Liver (tissue), 8 donors: ENCODE measurements at regions not wholly inside any gene's neighbourhood (a gene's known extent, or its start where the extent isn't known, plus 50 kb on each side); places are given as distances from the start of the nearest gene placed in this dataset.
A peak's percentile ranks its signal among the peaks of the same experiment; 100 is the strongest.

ENCODE experiments used
- DNase-seq: peaks from one replicate; pipeline ENCODE4 v3.0.0-alpha.2; 2017; ENCODE audit warnings: low spot score
- H3K27ac ChIP-seq, 2 donors: one replicate each; pipeline ENCODE4 v1.7.0; 2013; ENCODE audit warnings: inconsistent platforms in 2 of 2, low read length in 2 of 2, control low read depth in 1 of 2, low read depth in 1 of 2, mild to moderate bottlenecking in 1 of 2
- H3K27me3 ChIP-seq, 4 donors: one replicate each; pipeline versions ENCODE4 v1.6.1 to v1.7.0; 2013; ENCODE audit warnings: low read length in 3 of 4, inconsistent platforms in 1 of 4, mild to moderate bottlenecking in 1 of 4, moderate library complexity in 1 of 4; ENCODE audit not compliant: control insufficient read depth in 4 of 4, insufficient read depth in 4 of 4
- H3K36me3 ChIP-seq, 4 donors: one replicate each; pipeline versions ENCODE4 v1.6.1 to v1.7.0; 2013; ENCODE audit warnings: low read length in 3 of 4, mild to moderate bottlenecking in 3 of 4, low read depth in 1 of 4, moderate library complexity in 1 of 4; ENCODE audit not compliant: control insufficient read depth in 4 of 4, insufficient read depth in 3 of 4
- H3K4me1 ChIP-seq, 4 donors: one replicate each; pipeline versions ENCODE4 v1.6.1 to v1.7.0; 2013; ENCODE audit warnings: low read length in 3 of 4, mild to moderate bottlenecking in 3 of 4, moderate library complexity in 1 of 4; ENCODE audit not compliant: control insufficient read depth in 4 of 4, insufficient read depth in 4 of 4
- H3K4me3 ChIP-seq, 3 donors: one replicate each; pipeline versions ENCODE4 v1.6.1 to v1.7.0; 2013; ENCODE audit warnings: low read length in 3 of 3, control low read depth in 1 of 3, low read depth in 1 of 3, mild to moderate bottlenecking in 1 of 3
- H3K9ac ChIP-seq, 2 donors: one replicate each; pipeline ENCODE4 v1.7.0; 2013; ENCODE audit warnings: low read length in 2 of 2, mild to moderate bottlenecking in 2 of 2, moderate library complexity in 2 of 2, control low read depth in 1 of 2, low read depth in 1 of 2
- H3K9me3 ChIP-seq, 4 donors: one replicate each; pipeline versions ENCODE4 v1.6.1 to v1.7.0; 2013; ENCODE audit warnings: low read length in 3 of 4; ENCODE audit not compliant: control insufficient read depth in 4 of 4
- ATF3 ChIP-seq: IDR thresholded peaks from 2 replicates; pipeline ENCODE4 v1.6.1; 2016; ENCODE audit warnings: antibody characterized with exemption
- CTCF ChIP-seq: fragments of 150-350 bp; IDR thresholded peaks from 2 replicates; pipeline ENCODE4 v1.5.1; 2017; ENCODE audit warnings: improper control_type of control experiment, low read depth, low read length; ENCODE audit not compliant: missing input control
- EGR1 ChIP-seq, 2 donors: IDR thresholded peaks; 2 replicates each; pipeline ENCODE4 v1.6.1; 2016 to 2018; ENCODE audit warnings: antibody characterized with exemption in 2 of 2, low read depth in 2 of 2
- FOXA1 ChIP-seq: IDR thresholded peaks from 2 replicates; pipeline ENCODE4 v1.6.1; 2016; ENCODE audit warnings: antibody characterized with exemption
- FOXA2 ChIP-seq: IDR thresholded peaks from 2 replicates; pipeline ENCODE4 v1.6.1; 2016; ENCODE audit warnings: antibody characterized with exemption
- GABPA ChIP-seq, 2 donors: IDR thresholded peaks in 1 of 2; conservative IDR thresholded peaks in 1 of 2; 2 replicates each; pipeline ENCODE4 v1.6.1; 2016; ENCODE audit warnings: antibody characterized with exemption in 2 of 2, mild to moderate bottlenecking in 1 of 2, moderate library complexity in 1 of 2
- HNF4A ChIP-seq, 2 donors: conservative IDR thresholded peaks; 2 replicates each; pipeline ENCODE4 v1.6.1; 2016; ENCODE audit warnings: antibody characterized with exemption in 2 of 2, mild to moderate bottlenecking in 2 of 2
- HNF4G ChIP-seq: IDR thresholded peaks from 2 replicates; pipeline ENCODE4 v1.6.1; 2016; ENCODE audit warnings: antibody characterized with exemption
- JUND ChIP-seq, 2 donors: IDR thresholded peaks; 2 replicates each; pipeline ENCODE4 v1.6.1; 2016; ENCODE audit warnings: antibody characterized with exemption in 2 of 2
- MAX ChIP-seq: IDR thresholded peaks from 2 replicates; pipeline ENCODE4 v1.6.1; 2016; ENCODE audit warnings: antibody characterized with exemption
- NR2F2 ChIP-seq: IDR thresholded peaks from 2 replicates; pipeline ENCODE4 v1.6.1; 2016; ENCODE audit warnings: antibody characterized with exemption
- RAD21 ChIP-seq, 2 donors: IDR thresholded peaks; 2 replicates each; pipeline ENCODE4 v1.6.1; 2016; ENCODE audit warnings: antibody characterized with exemption in 2 of 2, mild to moderate bottlenecking in 2 of 2
- REST ChIP-seq: IDR thresholded peaks from 2 replicates; pipeline ENCODE4 v1.6.1; 2016; ENCODE audit warnings: antibody characterized with exemption, mild to moderate bottlenecking
- SP1 ChIP-seq: IDR thresholded peaks from 2 replicates; pipeline ENCODE4 v1.6.1; 2018; ENCODE audit warnings: antibody characterized with exemption, mild to moderate bottlenecking
- TAF1 ChIP-seq: conservative IDR thresholded peaks from 2 replicates; pipeline ENCODE4 v1.6.1; 2016; ENCODE audit warnings: antibody characterized with exemption, mild to moderate bottlenecking
- YY1 ChIP-seq: IDR thresholded peaks from 2 replicates; pipeline ENCODE4 v1.6.1; 2016; ENCODE audit warnings: antibody characterized with exemption, mild to moderate bottlenecking
- ZBTB33 ChIP-seq: IDR thresholded peaks from 2 replicates; pipeline ENCODE4 v1.6.1; 2016; ENCODE audit warnings: antibody characterized with exemption
- WGBS: extraction: QIAGEN DNeasy Blood & Tissue Kit; methylation state at CpG from one replicate; pipeline ENCODE4 v1.1.7; 2013; 5-methylcytosine and 5-hydroxymethylcytosine counted together
- donor health status: healthy.
- donor health status: healthy.
- donor health status: healthy.
- donor health status: healthy.
- donor health status: healthy.

GRCh38 chr1:199970125-199970524 lies 57.4 kb upstream of the NR5A2 start:
- Histone ChIP-seq H3K27ac (no peak overlapping the region), H3K4me1 (no peaks in the 10 kb centered on the region), H3K27me3 (no peaks in the 10 kb centered on the region), H3K36me3 (no peaks in the 10 kb centered on the region), H3K4me3 (no peak overlapping the region), H3K9me3 (no peaks in the 10 kb centered on the region), H3K9ac (no peak overlapping the region)
- no peak for DNase-seq
- WGBS = 89% methylated on average over 1 of the region's 1 CpG
- TF ChIP-seq GABPA (IDR thresholded peaks at IDR 0.05 in 1 of 2, conservative IDR thresholded peaks at IDR 0.05 in 1 of 2) (no peak), ATF3 (no peak), CTCF (no peak), EGR1 (IDR thresholded peaks at IDR 0.05; ENCODE audit: low read depth in 2 of 2) (no peak), SP1 (no peak), ZBTB33 (no peak), MAX (no peak), FOXA1 (no peak), REST (no peak), HNF4G (no peak), FOXA2 (no peak), YY1 (no peak), JUND (IDR thresholded peaks at IDR 0.05) (no peak)

- 27% methylated on average over 6 of the region's 6 CpGs for WGBS
- peaks cover 0 to 9% (median 3%) of the 10 kb centered on the region in 4 donors for H3K4me1 ChIP-seq
- H3K9me3 ChIP-seq = no peaks in the 10 kb centered on the region
- DNase-seq = no peak
- H3K36me3 ChIP-seq = no peaks in the 10 kb centered on the region
- H3K9ac ChIP-seq = no peak overlapping the region
- H3K27me3 ChIP-seq = no peaks in the 10 kb centered on the region
- no peak overlapping the region for H3K4me3 ChIP-seq
- peak overlapping the region; percentile 8 to 55 for H3K27ac ChIP-seq
- TF ChIP-seq HNF4A (conservative IDR thresholded peaks at IDR 0.05) (peak; percentile 55 to 63), GABPA (IDR thresholded peaks at IDR 0.05 in 1 of 2, conservative IDR thresholded peaks at IDR 0.05 in 1 of 2) (peak in 1 of 2 donors; percentile 7), CTCF (no peak), JUND (IDR thresholded peaks at IDR 0.05) (peak; percentile 77 to 88), MAX (peak; percentile 88), YY1 (peak; percentile 82), RAD21 (IDR thresholded peaks at IDR 0.05) (peak; percentile 32 to 52), ZBTB33 (peak; percentile 54), NR2F2 (no peak), FOXA2 (no peak), TAF1 (no peak), EGR1 (IDR thresholded peaks at IDR 0.05; ENCODE audit: low read depth in 2 of 2) (peak; percentile 47 to 75)
Observed at GRCh38 chr1:199976496-199977144, 50.9 kb upstream of the NR5A2 start.
